Frontal cortex (tissue), 3 donors: ENCODE measurements at regions not wholly inside any gene's neighbourhood (a gene's known extent, or its start where the extent isn't known, plus 50 kb on each side); places are given as distances from the start of the nearest gene placed in this dataset.

Source experiments
- DNase-seq, 2 donors: peaks; one replicate each; pipeline ENCODE4 v3.0.0; 2012; ENCODE audit warnings: low spot score in 2 of 2
- FAIRE-seq: peaks from 2 replicates; lab custom pipeline; 2012; peaks lifted over from hg19 to GRCh38; lab: Jason Lieb, UNC
- donor health status: control.
- donor health status: control.
- donor health status: control.

GRCh38 chr2:136378712-136379595 is 261.0 kb upstream of the CXCR4 start:
- DNase-seq (peak in 1 of 2 donors; percentile 22), FAIRE-seq (no peak)

DNA sequence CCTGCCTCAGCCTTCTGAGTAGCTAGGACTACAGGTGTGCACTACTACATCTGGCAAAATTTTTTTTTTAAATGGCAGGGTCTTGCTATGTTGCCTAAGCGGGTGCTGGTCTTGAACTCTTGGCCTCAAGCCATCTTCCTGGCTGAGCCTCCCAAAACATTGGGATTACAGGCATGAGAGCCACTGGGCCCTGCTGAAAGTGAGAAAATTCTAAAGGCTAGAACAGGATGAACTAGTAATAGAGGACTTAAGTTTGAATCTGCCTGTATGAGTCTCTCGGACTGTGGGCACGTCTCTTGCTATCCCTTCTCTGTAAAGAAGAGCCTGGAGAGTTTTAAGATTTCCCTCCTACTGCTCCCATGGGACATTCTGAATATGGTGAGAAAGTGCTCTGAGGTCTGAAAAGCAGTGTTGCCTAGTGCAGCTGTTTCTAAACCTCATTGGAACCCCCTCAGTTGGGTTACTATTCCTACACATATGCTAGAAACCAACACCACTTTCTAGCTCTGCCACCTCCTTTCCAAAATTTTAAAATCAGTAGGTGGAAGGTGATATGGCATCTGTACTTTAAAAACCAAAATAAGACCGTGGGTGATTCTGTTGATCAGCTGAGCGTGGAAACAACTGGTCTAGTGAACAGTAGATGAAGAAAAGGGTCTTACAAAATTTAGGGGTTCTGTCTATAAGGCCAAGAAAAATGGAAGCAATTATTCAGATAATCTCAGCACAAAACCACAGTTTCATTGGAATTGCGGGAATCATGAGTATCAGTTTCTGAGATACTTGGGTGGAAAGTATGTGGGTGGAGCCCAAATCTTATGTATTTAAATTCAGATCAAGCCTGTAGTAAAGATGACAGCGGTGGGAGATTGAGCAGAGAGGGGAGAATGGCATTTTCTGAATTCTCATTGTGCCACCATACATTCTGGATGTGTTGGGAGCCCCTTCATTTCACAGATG is 259.8 kb upstream of the CXCR4 start:
- FAIRE-seq, result no peak
- no peak for DNase-seq

DNA sequence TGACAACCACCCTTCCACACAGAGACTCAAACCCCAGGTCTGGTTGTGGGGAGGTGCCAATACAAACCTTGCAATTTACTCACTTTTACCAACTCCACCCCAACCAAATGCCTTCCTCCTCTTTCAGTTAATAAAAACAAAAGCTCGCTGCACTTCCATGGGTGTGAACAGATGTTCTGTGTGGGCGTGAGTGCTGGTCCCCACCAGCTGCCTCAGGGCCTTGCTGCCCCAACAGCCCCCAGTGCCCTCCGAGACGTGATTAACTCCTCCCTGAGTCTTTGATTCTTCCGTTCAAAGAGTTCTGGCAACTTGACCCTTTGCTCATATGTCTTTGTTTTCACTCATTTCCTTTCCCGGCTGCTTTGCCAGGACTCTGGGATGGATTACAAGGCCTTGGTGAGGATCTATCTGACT is 258.9 kb upstream of the CXCR4 start:
- FAIRE-seq, result no peak
- DNase-seq, result no peak

- no peak for DNase-seq
Observed at GRCh38 chr2:136376211-136376610, 258.3 kb upstream of the CXCR4 start.

GRCh38 chr2:136375017-136375901 is 257.3 kb upstream of the CXCR4 start:
- no peak for FAIRE-seq

More at GRCh38 chr2:136376211-136376610, 258.3 kb upstream of the CXCR4 start:
- FAIRE-seq, result no peak

DNA sequence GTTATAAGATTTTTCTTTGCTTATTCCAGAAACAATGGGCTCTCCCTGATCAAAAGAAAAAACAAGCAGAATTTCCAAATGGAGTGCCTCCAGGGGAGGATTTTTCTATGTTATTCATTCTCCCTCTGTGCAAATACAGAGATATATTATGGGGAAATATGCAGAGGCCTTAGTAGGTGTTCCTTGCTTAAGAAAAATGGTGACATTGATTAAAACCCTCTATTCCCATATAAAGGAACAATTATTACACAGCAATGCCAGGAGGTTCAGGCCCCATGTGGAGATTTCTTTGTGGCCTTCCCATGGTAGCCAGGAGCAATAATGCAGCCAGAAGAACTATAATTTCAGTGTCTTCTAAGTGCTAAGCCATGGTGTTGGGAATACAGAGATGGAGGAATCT is 255.9 kb upstream of the CXCR4 start:
- FAIRE-seq (no peak), DNase-seq (no peak)

More at GRCh38 chr2:136375017-136375901, 257.3 kb upstream of the CXCR4 start:
- no peak for DNase-seq

GRCh38 chr2:136373029-136373428 is 255.1 kb upstream of the CXCR4 start:
- no peak for DNase-seq
- FAIRE-seq, result no peak

GRCh38 chr2:136363900-136364299 is 246.0 kb upstream of the CXCR4 start:
- FAIRE-seq (no peak), DNase-seq (no peak)

GRCh38 chr2:136363470-136363869 is 245.5 kb upstream of the CXCR4 start:
- FAIRE-seq (no peak), DNase-seq (no peak)

GRCh38 chr2:136362676-136363390 is 244.9 kb upstream of the CXCR4 start:
- no peak for FAIRE-seq
- no peak for DNase-seq

DNA sequence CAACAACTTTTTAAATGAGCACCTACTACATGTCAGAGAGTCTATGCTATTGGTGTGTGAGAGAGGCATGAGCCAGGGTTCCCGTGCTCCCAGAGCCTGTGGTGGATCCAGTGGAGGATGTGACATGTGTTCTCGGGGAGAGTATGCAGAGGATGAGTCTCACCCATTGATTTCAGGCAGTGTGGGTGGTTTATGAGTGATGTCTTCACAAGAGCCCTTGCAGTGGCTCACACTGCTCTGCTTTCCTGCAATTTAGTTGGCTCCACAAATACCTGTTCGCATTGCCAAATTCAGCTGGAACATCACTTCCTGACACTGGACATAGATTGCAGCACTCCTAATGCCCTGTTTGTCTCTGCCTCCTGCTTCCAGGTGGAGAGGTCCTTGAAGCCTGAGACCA is 243.6 kb upstream of the CXCR4 start:
- no peak for FAIRE-seq
- DNase-seq, result no peak

DNA sequence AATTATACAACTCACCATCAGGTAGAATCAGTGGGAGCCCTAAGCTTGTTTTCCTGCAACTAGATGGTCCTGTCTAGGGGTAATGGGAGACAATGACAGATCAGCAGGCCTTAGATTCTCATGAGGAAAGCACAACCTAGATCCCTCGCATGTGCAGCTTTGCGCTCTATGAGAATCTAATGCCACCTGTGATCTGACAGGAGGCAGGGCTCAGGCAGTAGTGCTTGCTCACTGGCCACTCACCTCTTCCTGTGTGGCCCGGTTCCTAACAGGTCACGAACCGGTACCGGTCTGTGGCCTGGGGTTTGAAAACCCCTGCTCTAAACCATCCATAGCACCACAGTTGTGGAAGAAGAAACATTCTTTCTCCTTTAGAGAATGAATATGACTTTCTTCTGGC is 242.8 kb upstream of the CXCR4 start:
- DNase-seq (no peak), FAIRE-seq (no peak)

GRCh38 chr2:136359121-136359965 is 241.4 kb upstream of the CXCR4 start:
- no peak for DNase-seq
- FAIRE-seq, result no peak

DNA sequence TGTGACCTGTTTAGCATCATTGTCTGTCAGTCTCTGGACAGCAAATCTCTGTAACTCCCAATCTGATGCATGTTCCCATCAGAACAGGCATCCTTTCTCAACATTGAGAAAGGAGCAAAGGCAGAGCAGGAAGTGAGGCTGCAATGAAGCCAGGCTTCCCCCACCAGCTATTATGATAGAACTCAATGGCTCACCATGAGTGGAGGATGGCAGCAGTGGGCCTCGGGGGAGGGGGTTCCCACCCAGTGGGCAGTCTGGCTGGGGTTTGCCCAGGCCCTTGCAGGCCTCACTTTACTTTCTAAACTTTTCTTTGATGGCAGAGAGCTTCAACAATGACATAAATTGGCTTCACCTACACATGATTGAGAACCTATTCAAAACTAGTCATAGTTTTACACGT is 240.6 kb upstream of the CXCR4 start:
- FAIRE-seq, result no peak
- no peak for DNase-seq

GRCh38 chr2:136357007-136357380 is 239.0 kb upstream of the CXCR4 start:
- no peak for DNase-seq
- no peak for FAIRE-seq

DNA sequence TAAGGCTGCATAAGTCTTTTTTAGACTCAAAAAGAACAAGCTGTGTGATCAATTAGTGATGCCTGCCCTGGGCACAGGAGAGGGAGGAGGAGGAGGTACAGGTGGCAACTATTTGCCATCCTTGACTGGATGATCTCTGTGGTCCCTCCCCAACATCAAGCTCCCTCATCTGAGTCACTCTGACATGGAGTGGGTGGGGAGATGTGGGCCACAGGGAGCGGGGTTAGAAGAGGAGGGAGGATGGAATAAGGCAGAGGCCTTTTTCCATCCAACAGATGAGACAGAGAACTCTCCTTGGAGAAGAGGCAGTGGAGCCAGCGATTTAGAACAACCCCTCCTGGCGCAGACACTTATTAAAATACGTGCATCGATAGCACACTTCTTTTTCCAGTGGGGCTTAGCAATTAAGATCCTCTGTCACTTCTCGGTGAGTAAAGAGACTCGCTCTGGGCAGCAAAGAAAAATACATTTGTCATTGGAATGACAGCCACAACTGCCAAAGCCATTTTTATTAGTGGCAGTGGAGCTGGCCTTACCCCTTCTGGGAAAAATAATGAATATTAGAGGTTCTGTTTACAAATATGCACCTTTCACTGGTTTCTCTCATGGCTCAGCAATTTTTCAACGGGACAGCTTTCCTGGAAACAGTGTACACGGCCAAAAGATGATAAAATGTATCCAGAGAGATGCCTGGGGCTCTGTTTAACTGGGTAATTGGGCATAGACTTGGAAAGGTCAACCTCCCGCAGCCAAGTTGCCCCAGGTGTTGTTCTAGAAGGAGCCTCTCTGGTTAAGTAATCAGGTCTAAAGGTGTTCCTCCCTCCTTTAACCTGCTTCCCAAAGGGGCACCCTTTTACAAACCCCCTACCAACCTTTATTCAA is 238.4 kb upstream of the CXCR4 start:
- FAIRE-seq (no peak), DNase-seq (no peak)

- no peak for FAIRE-seq
- DNase-seq, result no peak
Observed at GRCh38 chr2:136351684-136352083, 233.7 kb upstream of the CXCR4 start.
